K562 (cell line): ENCODE measurements at regions not wholly inside any gene's neighbourhood (a gene's known extent, or its start where the extent isn't known, plus 50 kb on each side); places are given as distances from the start of the nearest gene placed in this dataset.

ENCODE experiments used
- BRF2 ChIP-seq: IDR thresholded peaks from 3 replicates; pipeline ENCODE4 v1.6.1; 2011; ENCODE audit warnings: borderline replicate concordance, mild to moderate bottlenecking; ENCODE audit not compliant: insufficient read length, insufficient read depth
- CCNT2 ChIP-seq: IDR thresholded peaks from 2 replicates; pipeline ENCODE4 v1.6.1; 2011; ENCODE audit warnings: borderline replicate concordance, low read depth, mild to moderate bottlenecking, moderate library complexity, mixed read lengths, low read length; ENCODE audit not compliant: insufficient read length; ENCODE audit errors: extremely low read depth
- ERF ChIP-seq: fragments of 450-650 bp; formaldehyde crosslinking; IDR thresholded peaks from 2 replicates; pipeline ENCODE4 v1.4.0; 2020; ENCODE audit warnings: mild to moderate bottlenecking, mixed read lengths
- FOXA3 ChIP-seq, 2 experiments: fragments of 450-650 bp in 1 of 2; sonication (generic) in 1 of 2; formaldehyde crosslinking; IDR thresholded peaks in 1 of 2; conservative IDR thresholded peaks in 1 of 2; 2 replicates each; pipeline versions ENCODE4 v1.4.0 to v1.8.0; 2020 to 2022; ENCODE audit warnings: mild to moderate bottlenecking in 2 of 2, missing genetic modification reagents in 1 of 2
- HDGF ChIP-seq: fragments of 450-650 bp; IDR thresholded peaks from 2 replicates; pipeline ENCODE4 v1.6.1; 2016
- HSF4 ChIP-seq: fragments of 250-450 bp; sonication (Bioruptor Pico); IDR thresholded peaks from 2 replicates; pipeline ENCODE4 v2.1.2; 2022; ENCODE audit warnings: mild to moderate bottlenecking, moderate library complexity, borderline replicate concordance
- ID3 ChIP-seq, 2 experiments: fragments of 250-450 bp in 1 of 2; fragments of 450-650 bp in 1 of 2; sonication (Bioruptor Pico) in 1 of 2; IDR thresholded peaks; 2 replicates each; pipeline versions ENCODE4 v1.6.1 to v1.8.0; 2016 to 2021; ENCODE audit warnings: mild to moderate bottlenecking in 2 of 2, moderate library complexity in 2 of 2, missing compliant biosample characterization in 1 of 2, missing genetic modification characterization in 1 of 2
- IRF2 ChIP-seq: sonication (generic); formaldehyde crosslinking; IDR thresholded peaks from 2 replicates; pipeline ENCODE4 v1.8.1; 2022; ENCODE audit warnings: mild to moderate bottlenecking, missing genetic modification reagents
- MITF ChIP-seq: IDR thresholded peaks from 2 replicates; pipeline ENCODE4 v1.6.1; 2014; ENCODE audit warnings: antibody characterized with exemption
- NFYB ChIP-seq: IDR thresholded peaks from 2 replicates; pipeline ENCODE4 v1.6.1; 2011; ENCODE audit warnings: mild to moderate bottlenecking, moderate library complexity; ENCODE audit not compliant: insufficient read length; ENCODE audit errors: extremely low read depth
- RBM39 ChIP-seq: fragments of 200-400 bp; formaldehyde crosslinking; optimal IDR thresholded peaks from 2 replicates; pipeline ENCODE3; 2018; ENCODE audit warnings: low read depth, low read length
- TCF3 ChIP-seq: sonication (generic); formaldehyde crosslinking; IDR thresholded peaks from 2 replicates; pipeline ENCODE4 v1.4.0; 2020; ENCODE audit warnings: mild to moderate bottlenecking, missing genetic modification reagents
- ZBTB1 ChIP-seq: sonication (generic); formaldehyde crosslinking; IDR thresholded peaks from 2 replicates; pipeline ENCODE4 v1.8.1; 2023; ENCODE audit warnings: missing genetic modification reagents, low read depth, mild to moderate bottlenecking, borderline replicate concordance
- ZC3H11A ChIP-seq: IDR thresholded peaks from 2 replicates; pipeline ENCODE4 v1.6.1; 2012; ENCODE audit warnings: low read depth, low read length, improper control_type of control experiment
- ZNF146 ChIP-seq: IDR thresholded peaks from one replicate; pipeline ENCODE4 v1.6.1; 2018; ENCODE audit warnings: missing compliant biosample characterization; ENCODE audit not compliant: unreplicated experiment
- ZNF174 ChIP-seq: fragments of 250-450 bp; sonication (Bioruptor Pico); IDR thresholded peaks from 2 replicates; pipeline ENCODE4 v1.4.0; 2020; ENCODE audit warnings: mild to moderate bottlenecking
- ZNF408 ChIP-seq: fragments of 250-450 bp; sonication (Bioruptor Pico); IDR thresholded peaks from 2 replicates; pipeline ENCODE4 v1.4.0; 2020; ENCODE audit warnings: low read depth, mild to moderate bottlenecking, moderate library complexity
- ZNF41 ChIP-seq: fragments of 250-450 bp; sonication (Bioruptor Pico); conservative IDR thresholded peaks from 2 replicates; pipeline ENCODE4 v1.4.0; 2020; ENCODE audit warnings: mild to moderate bottlenecking
- TF ChIP-seq, protein P1 (sequence below): sonication (generic); formaldehyde crosslinking; IDR thresholded peaks from 2 replicates; pipeline ENCODE4 v1.9.0; 2022; ENCODE audit warnings: mild to moderate bottlenecking, missing genetic modification reagents
- TF ChIP-seq, protein P2 (sequence below), 2 experiments: fragments of 450-650 bp in 1 of 2; sonication (generic) in 1 of 2; formaldehyde crosslinking; conservative IDR thresholded peaks; 2 replicates each; pipeline versions ENCODE4 v1.4.0 to v1.8.1; 2020 to 2022; ENCODE audit warnings: mild to moderate bottlenecking in 1 of 2, missing genetic modification reagents in 1 of 2

DNA sequence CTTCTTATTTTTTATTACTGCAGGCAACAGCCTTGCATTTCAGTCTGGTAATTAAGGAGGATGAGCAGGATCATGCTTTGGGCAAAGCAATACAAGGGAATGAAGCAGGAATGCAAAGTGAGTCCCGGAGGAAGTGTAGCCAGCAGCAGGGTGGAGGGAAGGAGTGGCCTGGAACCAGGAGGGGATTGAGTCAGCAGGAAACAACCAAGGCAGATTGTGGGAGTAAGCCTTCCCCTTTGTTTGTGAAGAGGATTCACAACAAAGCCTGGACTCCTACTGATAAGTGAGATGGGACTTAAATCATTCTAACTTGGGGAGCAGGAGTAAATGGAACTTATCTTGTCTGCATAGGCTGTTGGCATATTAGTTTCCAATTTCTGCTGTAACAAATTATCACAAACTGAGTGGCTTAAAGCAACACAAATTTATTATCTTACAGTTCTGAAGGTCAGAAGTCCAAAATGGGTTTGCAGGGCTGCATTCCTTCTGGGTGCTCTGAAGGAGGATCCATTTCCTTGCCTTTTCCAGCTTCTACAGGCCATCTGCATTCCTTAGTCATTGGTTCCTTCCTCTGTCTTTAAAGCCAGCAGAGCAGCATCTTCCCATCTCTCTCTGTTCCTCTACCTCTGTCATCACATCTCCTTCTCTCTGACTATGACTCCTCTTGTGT, 93.2 kb upstream of the AP1S2 start (continued):
- TF ChIP-seq ZNF146 (CRISPR knock-in tag), result no peak
- no peak for TF ChIP-seq BRF2
- TF ChIP-seq, protein P1, sequence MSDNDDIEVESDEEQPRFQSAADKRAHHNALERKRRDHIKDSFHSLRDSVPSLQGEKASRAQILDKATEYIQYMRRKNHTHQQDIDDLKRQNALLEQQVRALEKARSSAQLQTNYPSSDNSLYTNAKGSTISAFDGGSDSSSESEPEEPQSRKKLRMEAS (CRISPR knock-in tag), result no peak
- peak; percentile 92 for TF ChIP-seq TCF3 (CRISPR knock-in tag)
- no peak for TF ChIP-seq ID3 (CRISPR knock-in tag; IDR thresholded peaks at IDR 0.05)
- TF ChIP-seq ID3 (tag; IDR thresholded peaks at IDR 0.05), result 0 out of 2 replicates have a peak, but pooled peaks have one; percentile 40
- TF ChIP-seq ZNF174 (CRISPR knock-in tag), result no peak
- no peak for TF ChIP-seq ZNF41 (CRISPR knock-in tag)
- no peak for TF ChIP-seq MITF
- no peak for TF ChIP-seq NFYB
- no peak for TF ChIP-seq HSF4
- peak; percentile 62 for TF ChIP-seq CCNT2
- no peak for TF ChIP-seq RBM39
- peak in 1 of 2 experiments; percentile 88; a peak in 2 of 4 replicates for TF ChIP-seq FOXA3 (CRISPR knock-in tag; conservative IDR thresholded peaks at IDR 0.05 in 1 of 2, IDR thresholded peaks at IDR 0.05 in 1 of 2)
- no peak for TF ChIP-seq ERF (CRISPR knock-in tag)
- no peak for TF ChIP-seq ZBTB1 (CRISPR knock-in tag)
- TF ChIP-seq, protein P2, sequence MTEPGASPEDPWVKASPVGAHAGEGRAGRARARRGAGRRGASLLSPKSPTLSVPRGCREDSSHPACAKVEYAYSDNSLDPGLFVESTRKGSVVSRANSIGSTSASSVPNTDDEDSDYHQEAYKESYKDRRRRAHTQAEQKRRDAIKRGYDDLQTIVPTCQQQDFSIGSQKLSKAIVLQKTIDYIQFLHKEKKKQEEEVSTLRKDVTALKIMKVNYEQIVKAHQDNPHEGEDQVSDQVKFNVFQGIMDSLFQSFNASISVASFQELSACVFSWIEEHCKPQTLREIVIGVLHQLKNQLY (CRISPR knock-in tag; conservative IDR thresholded peaks at IDR 0.05), result no peak
- no peak for TF ChIP-seq ZC3H11A
- TF ChIP-seq IRF2 (CRISPR knock-in tag), result no peak
- no peak for TF ChIP-seq ZNF408 (CRISPR knock-in tag)
- no peak for TF ChIP-seq HDGF
